ENCODE measurements at regions not wholly inside any gene's neighbourhood (a gene's known extent, or its start where the extent isn't known, plus 50 kb on each side); places are given as distances from the start of the nearest gene placed in this dataset.

- no peaks in the 10 kb centered on the region for H3K36me3 ChIP-seq (ENCODE audit: control insufficient read depth, insufficient read depth, low read length)
- TF ChIP-seq CTCF (IDR thresholded peaks at IDR 0.05) = no peak
- no peaks in the 10 kb centered on the region for H3K79me2 ChIP-seq
- no peak overlapping the region for H3K9ac ChIP-seq
- H3K27me3 ChIP-seq (ENCODE audit: control insufficient read depth, insufficient read depth, low read length) = no peaks in the 10 kb centered on the region
- H2AFZ ChIP-seq = no peak overlapping the region
- H3K4me2 ChIP-seq (ENCODE audit: low read length) = no peak overlapping the region
- no peaks in the 10 kb centered on the region for H3K4me1 ChIP-seq
- no peak overlapping the region for H3K4me3 ChIP-seq (ENCODE audit: low read depth, low read length)
- no peak overlapping the region for H3K27ac ChIP-seq
- H3K9me3 ChIP-seq (ENCODE audit: control insufficient read depth, low read length) = no peaks in the 10 kb centered on the region
These were observed 208.7 kb downstream of the AEBP2 start for GRCh38 chr12:19647806-19648556.

DNA sequence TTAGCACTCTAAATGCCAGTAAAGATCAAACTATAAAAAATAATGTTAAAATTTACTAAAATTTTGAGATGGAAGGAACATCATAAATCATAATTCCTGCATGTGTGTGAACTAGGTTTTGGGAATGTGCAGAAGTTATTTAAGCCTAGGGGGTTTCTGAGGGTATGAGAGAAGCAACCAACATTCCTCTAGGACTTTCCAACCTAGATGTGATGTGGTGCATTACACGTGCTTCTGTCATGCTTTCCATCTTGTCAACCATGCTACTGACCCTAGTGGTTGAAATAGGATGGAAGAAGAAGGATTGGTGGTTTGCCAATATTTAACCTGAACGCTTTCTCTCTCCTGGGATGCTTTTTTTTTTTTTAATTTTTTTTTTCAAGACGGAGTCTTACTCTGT, 209.3 kb downstream of the AEBP2 start:
- Histone ChIP-seq H3K9ac (no peak overlapping the region), H3K27ac (no peak overlapping the region), H2AFZ (no peak overlapping the region), H3K79me2 (no peaks in the 10 kb centered on the region), H3K36me3 (ENCODE audit: control insufficient read depth, insufficient read depth, low read length) (no peaks in the 10 kb centered on the region), H3K4me1 (no peaks in the 10 kb centered on the region), H3K4me3 (ENCODE audit: low read depth, low read length) (no peak overlapping the region), H3K4me2 (ENCODE audit: low read length) (no peak overlapping the region), H3K27me3 (ENCODE audit: control insufficient read depth, insufficient read depth, low read length) (no peaks in the 10 kb centered on the region), H3K9me3 (ENCODE audit: control insufficient read depth, low read length) (no peaks in the 10 kb centered on the region)
- TF ChIP-seq CTCF (IDR thresholded peaks at IDR 0.05) = no peak

GRCh38 chr12:19652386-19652785, 213.1 kb downstream of the AEBP2 start:
- H3K27ac ChIP-seq = no peak overlapping the region

GRCh38 chr12:19654650-19655376, 215.5 kb downstream of the AEBP2 start:
- Histone ChIP-seq H3K27me3 (ENCODE audit: control insufficient read depth, insufficient read depth, low read length) (no peaks in the 10 kb centered on the region), H3K27ac (no peak overlapping the region)
- no peak for TF ChIP-seq CTCF (IDR thresholded peaks at IDR 0.05)

More at GRCh38 chr12:19652386-19652785, 213.1 kb downstream of the AEBP2 start:
- H2AFZ ChIP-seq = no peak overlapping the region
- no peak overlapping the region for H3K9ac ChIP-seq
- no peaks in the 10 kb centered on the region for H3K27me3 ChIP-seq (ENCODE audit: control insufficient read depth, insufficient read depth, low read length)
- no peaks in the 10 kb centered on the region for H3K4me1 ChIP-seq
- H3K4me3 ChIP-seq (ENCODE audit: low read depth, low read length) = no peak overlapping the region
- no peak for TF ChIP-seq CTCF (IDR thresholded peaks at IDR 0.05)
- H3K79me2 ChIP-seq = no peaks in the 10 kb centered on the region
- H3K9me3 ChIP-seq (ENCODE audit: control insufficient read depth, low read length) = no peaks in the 10 kb centered on the region
- H3K36me3 ChIP-seq (ENCODE audit: control insufficient read depth, insufficient read depth, low read length) = no peaks in the 10 kb centered on the region
- no peak overlapping the region for H3K4me2 ChIP-seq (ENCODE audit: low read length)

More at GRCh38 chr12:19654650-19655376, 215.5 kb downstream of the AEBP2 start:
- H3K4me1 ChIP-seq = no peaks in the 10 kb centered on the region
- no peak overlapping the region for H2AFZ ChIP-seq
- no peak overlapping the region for H3K4me2 ChIP-seq (ENCODE audit: low read length)
- no peaks in the 10 kb centered on the region for H3K79me2 ChIP-seq
- no peaks in the 10 kb centered on the region for H3K9me3 ChIP-seq (ENCODE audit: control insufficient read depth, low read length)
- no peak overlapping the region for H3K4me3 ChIP-seq (ENCODE audit: low read depth, low read length)
- no peaks in the 10 kb centered on the region for H3K36me3 ChIP-seq (ENCODE audit: control insufficient read depth, insufficient read depth, low read length)
- H3K9ac ChIP-seq = no peak overlapping the region

Measured in parathyroid adenoma (tissue), 2 donors.